ENCODE measurements at regions not wholly inside any gene's neighbourhood (a gene's known extent, or its start where the extent isn't known, plus 50 kb on each side); places are given as distances from the start of the nearest gene placed in this dataset.

DNA sequence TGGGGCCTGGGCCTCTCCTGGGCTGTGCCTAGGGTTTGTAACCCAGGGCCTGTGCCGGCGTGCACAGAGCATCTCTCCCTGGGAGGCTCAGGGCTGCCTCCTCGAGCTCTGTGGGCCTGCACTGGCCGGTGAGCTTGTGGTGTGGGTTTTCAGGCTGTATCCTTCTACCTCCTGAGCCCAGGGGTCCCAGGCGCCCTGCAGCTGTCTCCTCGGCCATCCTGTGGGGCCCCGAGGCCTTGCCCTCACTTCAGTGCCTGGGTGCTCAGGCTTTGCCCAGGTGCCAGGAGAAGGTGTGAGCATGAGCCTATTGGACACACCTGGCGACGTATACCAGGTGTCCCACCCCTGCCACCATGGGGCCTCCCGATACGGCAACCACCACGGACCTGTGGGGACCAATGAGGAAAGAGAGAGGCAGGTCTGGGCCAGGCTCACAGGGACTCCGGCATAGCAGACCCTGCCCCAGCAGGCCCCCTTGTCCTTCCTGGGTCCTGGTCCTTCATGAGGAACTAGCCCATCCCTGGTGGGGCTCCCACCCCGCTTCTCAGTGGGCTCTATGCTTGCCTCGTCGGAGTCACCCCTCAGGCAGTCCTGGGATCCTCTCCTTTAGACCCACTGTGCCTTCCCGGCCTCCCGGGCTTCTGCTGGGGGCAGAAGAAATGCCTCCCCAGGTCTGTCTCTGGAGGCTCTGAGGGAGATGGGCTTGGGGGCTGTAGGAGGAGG lies 400.2 kb downstream of the TMEM121 start:
- TF ChIP-seq CTCF (IDR thresholded peaks at IDR 0.05) (no peak), POLR2A (IDR thresholded peaks at IDR 0.05) (no peak)
